ENCODE measurements at regions not wholly inside any gene's neighbourhood (a gene's known extent, or its start where the extent isn't known, plus 50 kb on each side); places are given as distances from the start of the nearest gene placed in this dataset.
"Not testable (repeated sequence)": the region's sequence is repeated elsewhere in the genome, so short reads cannot be mapped to it uniquely, and the experiment has no call there.

DNA sequence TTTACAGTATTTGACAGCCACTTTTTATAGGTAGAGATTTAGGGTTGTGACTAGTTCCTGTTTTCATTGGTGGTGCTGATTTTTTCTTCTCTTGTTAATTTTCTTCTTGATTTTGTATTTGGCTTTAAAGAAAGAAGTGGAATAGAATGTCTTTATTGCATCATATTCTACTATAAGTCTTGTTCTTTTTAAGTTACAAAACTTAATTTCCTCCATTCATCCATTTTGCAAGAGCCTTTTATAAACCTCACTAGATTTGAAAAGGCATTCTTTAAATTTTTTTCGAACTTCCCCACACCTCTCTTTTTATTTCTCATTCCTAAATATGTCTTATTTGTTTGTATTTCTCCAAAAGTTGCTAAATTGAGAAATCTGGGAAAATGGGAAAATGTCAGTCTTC is 1368.6 kb upstream of the ADGRL4 start:
- peak overlapping the region; percentile 55 for H3K27ac ChIP-seq
- no peak for DNase-seq (ENCODE audit: low read depth, low spot score)

GRCh38 chr1:80369780-80370179 is 1363.2 kb upstream of the ADGRL4 start:
- DNase-seq (ENCODE audit: low read depth, low spot score), result no peak
- no peak overlapping the region for H3K27ac ChIP-seq

DNA sequence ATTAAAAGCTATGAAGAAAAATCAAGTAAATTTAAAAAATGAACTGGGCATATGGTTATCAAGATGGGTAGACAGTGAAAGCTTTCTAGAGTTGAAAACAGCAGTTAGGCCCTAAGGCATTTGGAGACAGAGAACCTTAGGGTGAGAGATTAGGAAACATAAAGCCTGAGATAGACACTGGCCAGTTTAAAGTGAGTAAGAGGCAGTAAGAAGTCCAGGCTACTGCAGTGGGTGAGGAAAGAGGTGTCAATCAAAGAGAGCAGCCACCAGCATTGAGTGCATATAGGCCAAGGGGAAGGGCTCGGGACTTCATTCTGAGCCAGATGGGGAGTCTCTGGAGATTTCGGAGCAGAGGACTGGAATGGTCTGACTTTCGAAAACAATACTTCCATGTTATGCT is 1360.5 kb upstream of the ADGRL4 start:
- no peak for DNase-seq (ENCODE audit: low read depth, low spot score)

DNA sequence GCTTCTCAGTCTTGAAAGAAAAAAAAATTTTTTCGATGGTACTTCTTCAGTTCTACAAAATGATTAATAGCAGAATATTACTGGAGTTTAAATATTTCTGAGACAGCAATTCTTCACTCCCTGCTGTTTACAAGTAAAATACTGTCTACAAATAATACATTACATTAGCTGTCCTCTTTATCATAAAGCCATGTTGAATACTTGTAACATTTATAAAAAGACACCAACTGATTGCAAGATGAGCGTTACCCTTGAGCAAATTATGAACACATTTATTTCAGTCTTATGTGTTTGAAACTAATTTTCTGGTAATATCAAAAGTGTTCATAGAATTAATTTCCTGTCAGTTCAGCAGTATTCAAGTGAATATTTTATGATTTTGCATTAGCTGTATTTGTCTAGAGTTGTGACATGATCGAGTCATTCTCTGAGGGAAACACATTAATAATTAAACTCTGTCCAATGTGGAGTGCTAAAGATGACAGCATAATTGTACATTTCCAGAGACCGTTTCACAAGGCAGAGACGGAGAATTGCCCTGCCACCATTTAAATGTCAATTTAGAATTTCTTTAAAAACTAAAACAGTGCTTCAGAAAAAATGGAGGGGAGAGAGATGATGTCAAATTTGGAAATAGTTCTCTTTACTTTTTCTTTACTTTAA is 1359.0 kb upstream of the ADGRL4 start:
- H3K27ac ChIP-seq, result no peak overlapping the region
- DNase-seq (ENCODE audit: low read depth, low spot score), result no peak

More for the DNA sequence above, 1360.5 kb upstream of the ADGRL4 start:
- H3K27ac ChIP-seq, result no peak overlapping the region

DNA sequence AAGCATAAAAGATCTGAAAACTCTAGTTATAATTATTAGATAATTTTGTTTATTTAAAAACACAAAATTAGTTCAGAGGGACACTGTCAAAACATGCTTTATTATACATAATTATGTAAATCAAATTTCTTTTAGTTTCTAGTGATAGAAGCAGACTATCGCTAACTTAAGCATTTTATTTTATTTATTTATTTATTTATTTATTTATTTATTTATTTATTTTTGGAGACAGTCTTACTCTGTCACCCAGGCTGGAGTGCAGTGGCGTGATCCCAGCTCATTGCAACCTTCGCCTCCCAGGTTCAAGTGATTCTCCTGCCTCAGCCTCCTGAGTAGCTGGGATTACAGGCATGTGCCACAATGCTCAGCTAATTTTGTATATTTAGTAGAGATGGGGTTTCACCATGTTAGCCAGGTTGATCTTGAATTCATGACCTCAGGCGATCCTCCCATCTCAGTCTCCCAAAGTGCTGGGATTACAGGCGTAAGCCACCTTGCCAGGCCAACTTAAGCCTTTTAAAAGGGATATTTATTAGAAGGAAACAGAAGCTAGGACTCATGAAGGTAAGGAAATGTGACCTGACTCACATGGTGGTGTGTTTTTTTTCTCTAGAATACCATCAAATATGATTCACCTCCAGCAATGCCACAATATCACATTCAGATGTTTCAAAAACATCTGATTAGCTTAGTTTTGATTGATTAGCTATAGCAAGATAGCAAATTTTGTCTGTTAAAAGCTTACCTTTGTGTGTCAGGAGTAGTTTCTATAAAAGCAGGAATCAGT is 1357.4 kb upstream of the ADGRL4 start:
- DNase-seq (ENCODE audit: low read depth, low spot score), result peak; percentile 3
- no peak overlapping the region for H3K27ac ChIP-seq

- no peak for DNase-seq (ENCODE audit: low read depth, low spot score)
- H3K27ac ChIP-seq, result no peak overlapping the region
Observed at GRCh38 chr1:80359666-80360065, 1353.1 kb upstream of the ADGRL4 start.

DNA sequence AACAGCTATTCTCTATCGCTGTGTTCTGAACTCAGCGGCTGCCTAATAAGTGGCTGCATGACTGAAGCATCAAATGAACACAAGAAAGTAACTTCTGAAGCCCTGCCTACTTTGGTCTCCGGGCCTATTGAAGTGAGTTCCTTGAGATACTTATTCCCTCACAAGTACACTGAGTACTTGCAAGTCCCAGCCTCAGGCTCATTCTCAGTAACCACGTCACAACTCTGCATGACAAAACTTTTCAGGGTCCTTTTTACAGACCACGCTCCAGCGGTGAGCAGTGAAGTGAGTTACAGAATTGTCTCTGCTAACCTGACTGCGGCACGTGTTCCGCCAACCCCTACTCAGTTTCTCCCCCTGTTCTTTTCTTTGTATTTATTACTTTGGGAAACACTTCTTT is 1342.7 kb upstream of the ADGRL4 start:
- no peak overlapping the region for H3K27ac ChIP-seq

GRCh38 chr1:80341021-80341420 is 1334.5 kb upstream of the ADGRL4 start:
- DNase-seq (ENCODE audit: low read depth, low spot score), result no peak
- H3K27ac ChIP-seq, result no peak overlapping the region

More for the DNA sequence above, 1342.7 kb upstream of the ADGRL4 start:
- no peak for DNase-seq (ENCODE audit: low read depth, low spot score)

DNA sequence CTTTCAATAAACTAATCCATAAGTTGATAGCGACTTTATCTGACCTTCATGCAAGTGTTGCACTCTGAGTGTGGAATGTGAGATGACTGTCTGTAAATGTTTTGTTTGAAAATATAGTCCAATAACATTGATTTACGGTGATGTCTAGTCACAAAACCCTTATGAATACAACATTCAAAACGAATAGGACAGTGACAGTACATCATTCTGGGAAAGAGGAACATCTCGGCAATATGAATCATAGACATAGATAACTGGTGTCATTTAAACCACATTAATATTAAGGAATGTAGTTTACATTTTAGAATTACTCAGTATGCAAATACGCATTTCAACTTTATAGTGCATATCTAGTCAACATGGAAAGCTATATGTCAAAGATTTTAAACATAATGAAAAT is 1311.6 kb upstream of the ADGRL4 start:
- DNase-seq (ENCODE audit: low read depth, low spot score), result no peak
- no peak overlapping the region for H3K27ac ChIP-seq

DNA sequence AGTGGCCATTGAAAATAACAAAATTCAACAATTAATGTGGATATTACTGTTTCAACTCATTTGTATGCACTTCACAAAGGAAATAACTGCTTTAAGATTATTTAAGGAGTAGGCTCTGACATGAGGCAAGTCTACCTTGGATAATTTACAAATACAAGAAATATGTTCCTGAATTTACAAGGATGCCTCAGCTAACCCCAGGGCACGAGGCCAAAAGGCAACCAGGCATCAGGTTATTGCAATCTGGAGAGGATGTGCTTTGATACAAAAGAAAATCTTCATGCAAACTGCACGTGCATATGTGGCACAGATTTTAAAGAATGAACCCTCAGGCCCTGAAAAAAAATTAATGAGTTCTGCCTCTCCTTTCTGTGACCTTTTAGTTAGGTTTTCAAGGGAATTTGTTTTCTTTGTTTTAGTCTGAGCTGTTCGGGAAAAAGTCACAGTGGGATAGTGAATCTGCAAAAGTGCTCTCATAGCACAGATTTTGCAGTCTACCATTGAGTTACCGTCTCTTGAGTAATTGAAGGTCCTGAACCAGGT is 1304.2 kb upstream of the ADGRL4 start:
- no peak for DNase-seq (ENCODE audit: low read depth, low spot score)
- no peak overlapping the region for H3K27ac ChIP-seq

GRCh38 chr1:80305466-80305865 is 1298.9 kb upstream of the ADGRL4 start:
- H3K27ac ChIP-seq, result no peak overlapping the region
- no peak for DNase-seq (ENCODE audit: low read depth, low spot score)

- DNase-seq (ENCODE audit: low read depth, low spot score), result no peak
- H3K27ac ChIP-seq, result no peak overlapping the region
Observed at GRCh38 chr1:80293818-80294217, 1287.3 kb upstream of the ADGRL4 start.

GRCh38 chr1:80288750-80289149 is 1282.2 kb upstream of the ADGRL4 start:
- not testable (repeated sequence) for H3K27ac ChIP-seq

GRCh38 chr1:80282536-80282935 is 1276.0 kb upstream of the ADGRL4 start:
- no peak for DNase-seq (ENCODE audit: low read depth, low spot score)
- H3K27ac ChIP-seq, result no peak overlapping the region

More at GRCh38 chr1:80288750-80289149, 1282.2 kb upstream of the ADGRL4 start:
- DNase-seq (ENCODE audit: low read depth, low spot score), result not testable (repeated sequence)

DNA sequence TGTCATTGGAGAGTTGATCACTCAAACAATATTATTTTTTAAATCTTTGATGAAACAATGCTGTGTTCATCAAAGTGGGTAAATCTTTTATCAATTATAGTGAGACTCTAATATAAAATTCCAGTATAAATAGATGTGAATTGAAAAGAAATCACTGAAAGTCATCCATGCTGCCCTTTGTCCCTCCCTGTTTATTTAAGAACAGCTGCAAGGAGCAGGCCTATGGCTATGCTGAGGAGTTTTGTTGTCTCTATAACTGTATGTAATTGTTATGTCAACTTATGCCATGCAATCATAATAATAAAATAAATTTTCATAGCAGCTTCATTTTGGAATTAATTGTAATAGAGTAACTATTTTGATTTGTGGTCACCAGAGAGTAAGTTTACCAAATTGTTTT is 1272.4 kb upstream of the ADGRL4 start:
- no peak for DNase-seq (ENCODE audit: low read depth, low spot score)

GRCh38 chr1:80274256-80274655 is 1267.7 kb upstream of the ADGRL4 start:
- no peak overlapping the region for H3K27ac ChIP-seq
- DNase-seq (ENCODE audit: low read depth, low spot score), result no peak

More for the DNA sequence above, 1272.4 kb upstream of the ADGRL4 start:
- no peak overlapping the region for H3K27ac ChIP-seq

- H3K27ac ChIP-seq, result no peak overlapping the region
- DNase-seq (ENCODE audit: low read depth, low spot score), result no peak
Observed at GRCh38 chr1:80272495-80272894, 1266.0 kb upstream of the ADGRL4 start.

DNA sequence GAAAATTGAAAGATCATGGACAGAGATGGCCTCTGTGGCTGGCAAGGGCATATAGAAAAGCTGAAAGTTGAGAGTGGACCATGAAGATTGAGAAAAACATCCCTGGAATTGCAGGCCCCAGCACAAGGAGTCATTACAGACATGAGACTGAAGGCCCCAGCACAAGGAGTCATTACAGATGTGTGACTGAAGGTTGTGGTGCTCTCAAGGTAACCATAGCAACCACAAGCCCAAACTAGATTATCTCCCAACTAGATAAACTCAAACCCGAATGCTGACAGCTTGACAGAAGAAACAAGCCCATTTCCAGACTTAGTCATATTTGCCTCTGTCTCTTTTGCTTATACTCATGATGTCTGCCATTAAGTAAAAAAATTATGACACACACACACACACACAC is 1252.1 kb upstream of the ADGRL4 start:
- DNase-seq (ENCODE audit: low read depth, low spot score), result peak; percentile 44
- H3K27ac ChIP-seq, result no peak overlapping the region

GRCh38 chr1:80251591-80251990 is 1245.1 kb upstream of the ADGRL4 start:
- DNase-seq (ENCODE audit: low read depth, low spot score), result no peak
- no peak overlapping the region for H3K27ac ChIP-seq

DNA sequence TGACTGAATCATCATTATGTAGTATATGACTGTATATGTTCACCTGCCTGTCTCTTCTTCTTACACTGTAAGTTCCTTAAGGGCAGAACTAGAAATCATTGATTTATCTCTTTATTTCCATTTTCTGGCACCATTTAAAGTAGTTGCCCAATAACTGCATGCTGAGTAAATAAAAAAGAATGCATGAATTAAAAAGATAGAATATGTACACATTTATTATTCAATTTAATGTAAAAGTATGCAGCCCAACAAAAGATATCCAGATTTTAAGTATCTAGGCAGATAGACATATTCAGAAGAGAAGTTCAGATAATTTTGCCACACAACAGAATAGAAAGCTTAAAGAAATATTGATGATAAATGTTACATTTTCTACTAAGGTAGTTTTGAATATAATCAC is 1244.6 kb upstream of the ADGRL4 start:
- DNase-seq (ENCODE audit: low read depth, low spot score), result no peak
- no peak overlapping the region for H3K27ac ChIP-seq

DNA sequence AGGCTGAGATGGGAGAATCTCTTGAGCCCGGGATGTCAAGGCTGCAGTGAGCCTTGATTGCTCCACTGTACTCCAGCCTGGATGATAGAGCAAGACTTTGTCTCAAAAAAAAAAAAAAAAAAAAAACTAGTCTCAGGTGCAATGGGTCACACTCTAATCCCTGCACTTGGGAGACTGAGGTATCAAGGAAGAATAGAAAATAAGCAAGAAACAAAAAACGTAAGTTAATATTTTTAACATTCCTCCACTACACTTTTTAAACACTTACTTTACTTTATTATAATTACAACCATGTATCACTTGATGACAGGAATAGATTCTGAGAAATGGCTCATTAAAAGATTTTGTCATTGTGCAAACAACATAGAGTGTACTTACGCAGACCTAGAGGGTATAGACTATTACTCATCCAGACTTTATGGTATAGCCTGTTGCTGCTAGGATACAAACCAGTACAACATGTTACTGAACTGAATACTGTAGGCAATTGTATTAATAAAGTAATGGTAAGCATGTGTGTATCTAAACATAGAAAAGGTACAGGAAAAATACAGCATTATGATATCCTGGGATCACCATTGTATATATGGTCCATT is 1244.1 kb upstream of the ADGRL4 start:
- no peak overlapping the region for H3K27ac ChIP-seq
- DNase-seq (ENCODE audit: low read depth, low spot score), result peak; percentile 82
